ENCODE measurements at regions not wholly inside any gene's neighbourhood (a gene's known extent, or its start where the extent isn't known, plus 50 kb on each side); places are given as distances from the start of the nearest gene placed in this dataset.

DNA sequence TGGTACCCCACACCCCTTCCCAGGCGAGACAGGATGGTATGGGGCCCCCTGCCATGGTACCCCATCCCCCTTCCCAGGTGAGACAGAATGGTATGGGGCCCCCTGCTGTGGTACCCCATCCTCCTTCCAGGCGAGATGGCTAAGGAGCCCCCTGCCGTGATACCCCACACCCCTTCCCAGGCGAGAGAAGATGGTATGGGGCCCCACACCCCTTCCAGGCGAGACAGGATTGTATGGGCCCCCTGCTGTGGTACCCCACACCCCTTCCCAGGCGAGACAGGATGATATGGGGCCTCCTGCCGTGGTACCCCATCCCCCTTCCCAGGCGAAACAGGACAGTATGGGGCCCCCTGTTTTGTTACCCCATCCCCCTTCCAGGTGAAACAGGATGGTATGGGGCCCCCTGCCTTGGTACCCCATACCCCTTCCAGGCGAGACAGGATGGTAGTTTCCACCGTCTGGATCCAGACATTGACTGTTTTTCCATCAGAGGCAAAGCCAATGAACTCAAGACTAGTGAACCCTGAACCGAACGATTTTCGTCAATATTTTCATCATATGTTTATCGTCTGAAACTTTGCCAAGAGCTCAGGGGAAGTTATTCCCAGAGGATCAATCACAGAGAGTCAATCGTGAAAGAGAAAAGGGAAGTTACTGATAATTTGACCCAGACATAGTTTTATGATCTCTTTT lies 75.0 kb downstream of the MYCN start:
- no peak overlapping the region for H3K27ac ChIP-seq (ENCODE audit: insufficient read length, low read depth, low read length)
- H2BK15ac ChIP-seq (ENCODE audit: low read depth, low read length): no peak overlapping the region
- no peak overlapping the region for H2BK5ac ChIP-seq (ENCODE audit: insufficient read length, low read length)
- H3K56ac ChIP-seq (ENCODE audit: insufficient read length, low read depth, low read length): no peak overlapping the region
- H3K9ac ChIP-seq (ENCODE audit: extremely low read depth, insufficient read length, low read length): no peak overlapping the region
- H3K23me2 ChIP-seq (ENCODE audit: insufficient read length, low read depth, low read length, poor library complexity, severe bottlenecking): no peaks in the 10 kb centered on the region
- H2BK12ac ChIP-seq (ENCODE audit: insufficient read length, low read depth, low read length): no peak overlapping the region
- TF ChIP-seq, protein P1, sequence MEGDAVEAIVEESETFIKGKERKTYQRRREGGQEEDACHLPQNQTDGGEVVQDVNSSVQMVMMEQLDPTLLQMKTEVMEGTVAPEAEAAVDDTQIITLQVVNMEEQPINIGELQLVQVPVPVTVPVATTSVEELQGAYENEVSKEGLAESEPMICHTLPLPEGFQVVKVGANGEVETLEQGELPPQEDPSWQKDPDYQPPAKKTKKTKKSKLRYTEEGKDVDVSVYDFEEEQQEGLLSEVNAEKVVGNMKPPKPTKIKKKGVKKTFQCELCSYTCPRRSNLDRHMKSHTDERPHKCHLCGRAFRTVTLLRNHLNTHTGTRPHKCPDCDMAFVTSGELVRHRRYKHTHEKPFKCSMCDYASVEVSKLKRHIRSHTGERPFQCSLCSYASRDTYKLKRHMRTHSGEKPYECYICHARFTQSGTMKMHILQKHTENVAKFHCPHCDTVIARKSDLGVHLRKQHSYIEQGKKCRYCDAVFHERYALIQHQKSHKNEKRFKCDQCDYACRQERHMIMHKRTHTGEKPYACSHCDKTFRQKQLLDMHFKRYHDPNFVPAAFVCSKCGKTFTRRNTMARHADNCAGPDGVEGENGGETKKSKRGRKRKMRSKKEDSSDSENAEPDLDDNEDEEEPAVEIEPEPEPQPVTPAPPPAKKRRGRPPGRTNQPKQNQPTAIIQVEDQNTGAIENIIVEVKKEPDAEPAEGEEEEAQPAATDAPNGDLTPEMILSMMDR (conservative IDR thresholded peaks at IDR 0.05): no peak
- H3K79me2 ChIP-seq (ENCODE audit: insufficient read depth, low read length): no peaks in the 10 kb centered on the region
- Mint-ChIP-seq H3K27ac (no peak overlapping the region), H3K27me3 (ENCODE audit: low read depth) (peaks cover 10% of the 10 kb centered on the region), H3K4me1 (peaks cover 44 to 57% of the 10 kb centered on the region in 2 experiments), H3K4me3 (no peak overlapping the region), H3K9me3 (peaks cover 0 to 2% of the 10 kb centered on the region in 2 experiments; a peak in 2 of 5 replicates), H3K36me3 (ENCODE audit: insufficient read depth in 1 of 3, low read depth in 3 of 3) (no peaks in the 10 kb centered on the region)
- no peak overlapping the region for H2BK20ac ChIP-seq (ENCODE audit: low read depth, low read length, poor library complexity, severe bottlenecking)
- no peak overlapping the region for H4K5ac ChIP-seq (ENCODE audit: insufficient read length, low read depth, low read length)
- H3K4ac ChIP-seq (ENCODE audit: low read depth, low read length): no peak overlapping the region
- no CpG with 5 or more reads among the region's 15 CpGs for WGBS (ENCODE audit: extremely low coverage, insufficient read length, low lambda C conversion rate)
- no peak overlapping the region for H3K14ac ChIP-seq (ENCODE audit: insufficient read depth, low read length)
- DNase-seq: no peak
- H4K20me1 ChIP-seq (ENCODE audit: control insufficient read depth, insufficient read depth, insufficient read length): no peaks in the 10 kb centered on the region
- H3T11ph ChIP-seq (ENCODE audit: low read length): no peak overlapping the region
- H2BK120ac ChIP-seq (ENCODE audit: low read depth, low read length, poor library complexity, severe bottlenecking): no peak overlapping the region
- no peaks in the 10 kb centered on the region for H3K9me3 ChIP-seq (ENCODE audit: control insufficient read depth, low read depth, low read length)
- no peak overlapping the region for H4K91ac ChIP-seq (ENCODE audit: insufficient read length, low read depth, low read length)
- no peak overlapping the region for H2AK5ac ChIP-seq (ENCODE audit: insufficient read length, low read length)
- H3K79me1 ChIP-seq (ENCODE audit: insufficient read depth, low read depth, low read length, poor library complexity, severe bottlenecking): no peaks in the 10 kb centered on the region
- H3K23ac ChIP-seq (ENCODE audit: insufficient read length, low read depth, low read length): no peak overlapping the region
- H4K8ac ChIP-seq (replicated peaks; ENCODE audit: insufficient read length, low read depth, low read length): no peak overlapping the region
- H2AFZ ChIP-seq (ENCODE audit: low read length): no peak overlapping the region
- H3K18ac ChIP-seq (ENCODE audit: insufficient read length, low read depth, low read length): no peak overlapping the region
- H3K4me1 ChIP-seq (ENCODE audit: insufficient read depth, low read length): peaks cover 18% of the 10 kb centered on the region
- no peaks in the 10 kb centered on the region for H3K27me3 ChIP-seq (ENCODE audit: insufficient read depth, low read length)
- no peak overlapping the region for H3K4me2 ChIP-seq (ENCODE audit: insufficient read depth, insufficient read length, low read length)

All from H9 (cell line).